DOHH2 (cell line): ENCODE measurements at regions not wholly inside any gene's neighbourhood (a gene's known extent, or its start where the extent isn't known, plus 50 kb on each side); places are given as distances from the start of the nearest gene placed in this dataset.

Experiments
- H3F3A ChIP-seq: fragments of 200-600 bp; sonication (generic), shearing (Covaris generic); 2 replicates; pipeline ENCODE4 v1.6.0; 2016; ENCODE audit warnings: antibody characterized with exemption, mild to moderate bottlenecking; ENCODE audit not compliant: control insufficient read depth, insufficient read depth
- H3K27ac ChIP-seq: fragments of 200-600 bp; sonication (generic); 2 replicates; pipeline ENCODE4 v1.5.1; 2014; ENCODE audit warnings: low read depth, mild to moderate bottlenecking, low read length, moderate library complexity
- H3K27me3 ChIP-seq: fragments of 200-600 bp; sonication (generic); 2 replicates; pipeline ENCODE4 v1.6.1; 2014; ENCODE audit warnings: mild to moderate bottlenecking, low read length, mixed read lengths; ENCODE audit not compliant: control insufficient read depth
- H3K36me3 ChIP-seq: fragments of 200-600 bp; sonication (generic); 2 replicates; pipeline ENCODE4 v1.6.1; 2014; ENCODE audit warnings: mild to moderate bottlenecking, low read length, moderate library complexity, mixed read lengths; ENCODE audit not compliant: control insufficient read depth
- H3K4me1 ChIP-seq: fragments of 200-600 bp; sonication (generic); 2 replicates; pipeline ENCODE4 v1.6.1; 2014; ENCODE audit warnings: mild to moderate bottlenecking, low read length, mixed read lengths; ENCODE audit not compliant: control insufficient read depth
- H3K4me2 ChIP-seq: fragments of 200-600 bp; sonication (generic); 2 replicates; pipeline ENCODE4 v1.6.0; 2014; ENCODE audit warnings: mild to moderate bottlenecking, low read length, moderate library complexity
- H3K4me3 ChIP-seq: fragments of 200-600 bp; sonication (generic); 2 replicates; pipeline ENCODE4 v1.5.1; 2014; ENCODE audit warnings: mild to moderate bottlenecking, low read length, mixed read lengths
- H3K79me2 ChIP-seq: fragments of 200-600 bp; sonication (generic); 2 replicates; pipeline ENCODE4 v1.6.1; 2014; ENCODE audit warnings: mild to moderate bottlenecking, low read length, mixed read lengths; ENCODE audit not compliant: control insufficient read depth
- H3K9me2 ChIP-seq: fragments of 200-600 bp; sonication (generic); replicated peaks from 2 replicates; pipeline ENCODE4 v1.6.1; 2014; ENCODE audit warnings: mild to moderate bottlenecking, low read length, mixed read lengths; ENCODE audit not compliant: control insufficient read depth
- H3K9me3 ChIP-seq: fragments of 200-600 bp; sonication (generic); 2 replicates; pipeline ENCODE4 v1.6.1; 2014; ENCODE audit warnings: antibody characterized with exemption, low read length, mixed read lengths; ENCODE audit not compliant: control insufficient read depth, insufficient read depth
- H4K20me1 ChIP-seq: fragments of 200-600 bp; sonication (generic); 2 replicates; pipeline ENCODE4 v1.6.0; 2014; ENCODE audit warnings: low read depth, mild to moderate bottlenecking, antibody characterized with exemption, low read length, moderate library complexity; ENCODE audit not compliant: control insufficient read depth, insufficient read depth
- CTCF ChIP-seq: fragments of 200-600 bp; sonication (generic); IDR thresholded peaks from one replicate; pipeline ENCODE4 v1.5.1; 2014; ENCODE audit warnings: antibody characterized with exemption, mild to moderate bottlenecking, low read depth, low read length; ENCODE audit not compliant: poor library complexity, severe bottlenecking
- EZH2phosphoT487 ChIP-seq: fragments of 200-600 bp; sonication (generic); IDR thresholded peaks from 2 replicates; pipeline ENCODE4 v1.6.1; 2017; ENCODE audit warnings: borderline replicate concordance, mild to moderate bottlenecking, antibody characterized with exemption, low read length, moderate library complexity, mixed read lengths

- no peak overlapping the region for H3K27ac ChIP-seq
- no peaks in the 10 kb centered on the region for H3F3A ChIP-seq
- no peaks in the 10 kb centered on the region for H4K20me1 ChIP-seq
- TF ChIP-seq EZH2phosphoT487, result no peak
- TF ChIP-seq CTCF, result no peak
- H3K9me2 ChIP-seq, result no peaks in the 10 kb centered on the region
- no peak overlapping the region for H3K4me3 ChIP-seq
- H3K27me3 ChIP-seq, result no peaks in the 10 kb centered on the region
- H3K4me1 ChIP-seq, result no peaks in the 10 kb centered on the region
- no peaks in the 10 kb centered on the region for H3K79me2 ChIP-seq
- H3K9me3 ChIP-seq, result no peaks in the 10 kb centered on the region
- H3K36me3 ChIP-seq, result no peaks in the 10 kb centered on the region
- H3K4me2 ChIP-seq, result no peak overlapping the region
Observed at GRCh38 chr6:99811636-99812035, 182.4 kb downstream of the MCHR2 start.

- H3K36me3 ChIP-seq, result no peaks in the 10 kb centered on the region
- H3K4me1 ChIP-seq, result no peaks in the 10 kb centered on the region
- H3K79me2 ChIP-seq, result no peaks in the 10 kb centered on the region
- no peak overlapping the region for H3K4me3 ChIP-seq
- H3K9me3 ChIP-seq, result no peaks in the 10 kb centered on the region
- no peak overlapping the region for H3K4me2 ChIP-seq
- H3K9me2 ChIP-seq, result no peaks in the 10 kb centered on the region
- no peak overlapping the region for H3K27ac ChIP-seq
- H4K20me1 ChIP-seq, result no peaks in the 10 kb centered on the region
- no peaks in the 10 kb centered on the region for H3F3A ChIP-seq
- H3K27me3 ChIP-seq, result no peaks in the 10 kb centered on the region
- TF ChIP-seq CTCF, result no peak
- no peak for TF ChIP-seq EZH2phosphoT487
Observed at GRCh38 chr6:99813565-99813964, 180.5 kb downstream of the MCHR2 start.

DNA sequence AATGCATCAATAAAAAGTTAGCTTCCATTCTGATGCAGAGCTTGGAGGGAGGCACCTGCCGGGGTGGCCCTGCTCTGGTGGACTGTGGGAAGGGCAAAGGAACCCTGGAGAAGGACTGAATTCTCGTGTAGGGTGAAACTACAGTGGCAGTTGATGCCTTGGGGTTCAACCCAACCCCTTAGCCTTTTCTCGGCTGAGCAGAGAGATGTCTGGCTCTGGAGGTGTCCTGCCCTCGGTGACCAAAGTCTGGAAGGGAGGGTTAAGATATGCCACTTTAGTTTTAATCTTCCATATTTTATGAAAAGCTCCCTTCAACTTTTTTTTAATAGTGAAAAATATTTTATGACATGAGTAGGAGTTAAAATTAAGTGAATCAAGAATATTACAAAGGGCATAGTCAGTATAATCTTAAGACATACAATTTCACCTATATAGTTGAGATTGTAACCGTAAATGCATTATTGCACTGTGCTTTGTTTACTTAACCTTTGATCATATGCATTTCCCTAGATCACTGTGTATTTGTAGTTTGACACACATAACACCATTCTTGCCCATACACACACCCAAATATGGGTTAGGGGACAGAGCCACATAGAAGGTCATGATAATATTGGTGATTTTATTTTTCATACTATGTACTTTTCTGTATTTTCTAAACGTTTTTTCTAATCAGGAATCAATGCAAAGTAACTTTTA, 179.6 kb downstream of the MCHR2 start:
- Histone ChIP-seq H3K9me2 (no peaks in the 10 kb centered on the region), H4K20me1 (no peaks in the 10 kb centered on the region), H3K27ac (no peak overlapping the region), H3K4me1 (no peaks in the 10 kb centered on the region), H3K4me3 (no peak overlapping the region), H3K79me2 (no peaks in the 10 kb centered on the region), H3K9me3 (no peaks in the 10 kb centered on the region), H3F3A (no peaks in the 10 kb centered on the region), H3K4me2 (no peak overlapping the region), H3K36me3 (no peaks in the 10 kb centered on the region), H3K27me3 (no peaks in the 10 kb centered on the region)
- TF ChIP-seq EZH2phosphoT487 (no peak), CTCF (no peak)
